H1 (cell line): ENCODE measurements at regions not wholly inside any gene's neighbourhood (a gene's known extent, or its start where the extent isn't known, plus 50 kb on each side); places are given as distances from the start of the nearest gene placed in this dataset.

ENCODE experiments used
- CTCF ChIA-PET: fragments of 300-600 bp; sonication (Branson Sonifier 250); formaldehyde crosslinking; loops from one replicate; lab custom pipeline; 2021; ENCODE audit not compliant: partially characterized antibody; lab: Charles Lee
- POLR2A ChIA-PET: fragments of 300-600 bp; sonication (Branson Sonifier 250); formaldehyde crosslinking; loops from one replicate; lab custom pipeline; 2021; ENCODE audit warnings: inconsistent platforms; ENCODE audit not compliant: partially characterized antibody; lab: Charles Lee
- DNase-seq, 2 experiments: peaks; one replicate each; pipeline versions ENCODE4 v3.0.0 to v3.0.0-alpha.2; 2010 to 2022; ENCODE audit warnings: low spot score in 2 of 2, low read depth in 1 of 2, mixed read lengths in 1 of 2
- FAIRE-seq: peaks from 2 replicates; lab custom pipeline; 2011; peaks lifted over from hg19 to GRCh38; lab: Jason Lieb, UNC
- H2AFZ ChIP-seq: 2 replicates; pipeline ENCODE4 v1.8.1; 2012; ENCODE audit warnings: low read length, inconsistent platforms
- H2AK5ac ChIP-seq: 2 replicates; pipeline ENCODE4 v1.6.1; 2013; ENCODE audit warnings: low read depth, low read length
- H2BK120ac ChIP-seq: replicated peaks from 2 replicates; pipeline ENCODE3; 2013; ENCODE audit warnings: low read depth, low read length, inconsistent platforms
- H2BK12ac ChIP-seq: 2 replicates; pipeline ENCODE4 v1.6.1; 2013; ENCODE audit warnings: low read depth, low read length
- H2BK15ac ChIP-seq: 2 replicates; pipeline ENCODE4 v1.6.1; 2013; ENCODE audit warnings: low read length
- H2BK20ac ChIP-seq: 2 replicates; pipeline ENCODE4 v1.6.1; 2013; ENCODE audit warnings: low read length
- H2BK5ac ChIP-seq: 2 replicates; pipeline ENCODE4 v1.6.1; 2013; ENCODE audit warnings: low read depth, low read length
- H3K14ac ChIP-seq: 2 replicates; pipeline ENCODE4 v1.6.1; 2013; ENCODE audit warnings: inconsistent platforms; ENCODE audit not compliant: insufficient read length
- H3K18ac ChIP-seq: 2 replicates; pipeline ENCODE4 v1.6.1; 2013; ENCODE audit warnings: low read length; ENCODE audit errors: extremely low read depth
- H3K23ac ChIP-seq: 2 replicates; pipeline ENCODE4 v1.6.1; 2013; ENCODE audit warnings: inconsistent platforms; ENCODE audit not compliant: insufficient read length
- H3K23me2 ChIP-seq: 2 replicates; pipeline ENCODE4 v1.6.1; 2013; ENCODE audit warnings: low read depth, low read length
- H3K27ac ChIP-seq: 2 replicates; pipeline ENCODE4 v1.6.1; 2011; ENCODE audit warnings: low read depth, low read length, inconsistent platforms
- H3K27me3 ChIP-seq, 4 experiments: replicated peaks in 1 of 4; 1 replicate in 1 of 4; 2 replicates in 3 of 4; pipeline versions ENCODE4 v1.6.1 to v1.8.1; 2011 to 2013; ENCODE audit warnings: low read length in 3 of 4, mild to moderate bottlenecking in 3 of 4, inconsistent platforms in 2 of 4, mixed read lengths in 2 of 4, moderate library complexity in 1 of 4; ENCODE audit not compliant: control insufficient read depth in 3 of 4, insufficient read depth in 3 of 4; ENCODE audit errors: extremely low read depth in 1 of 4
- H3K36me3 ChIP-seq, 4 experiments: 2 replicates each; pipeline versions ENCODE4 v1.6.1 to v1.8.1; 2011 to 2013; ENCODE audit warnings: mild to moderate bottlenecking in 4 of 4, low read length in 3 of 4, moderate library complexity in 2 of 4, control low read depth in 1 of 4, inconsistent platforms in 1 of 4; ENCODE audit not compliant: insufficient read depth in 4 of 4, control insufficient read depth in 2 of 4
- H3K4ac ChIP-seq: replicated peaks from 2 replicates; pipeline ENCODE3; 2013; ENCODE audit warnings: low read length, low read depth, mixed read lengths, inconsistent platforms; ENCODE audit not compliant: insufficient read length
- H3K4me1 ChIP-seq, 4 experiments: replicated peaks in 1 of 4; 1 replicate in 1 of 4; 2 replicates in 3 of 4; pipeline versions ENCODE4 v1.6.1 to v1.8.1; 2011 to 2013; ENCODE audit warnings: low read length in 3 of 4, inconsistent platforms in 2 of 4, mixed read lengths in 1 of 4; ENCODE audit not compliant: insufficient read depth in 4 of 4, control insufficient read depth in 3 of 4
- H3K4me2 ChIP-seq, 2 experiments: 2 replicates each; pipeline versions ENCODE4 v1.6.1 to v1.8.1; 2011 to 2013; ENCODE audit warnings: low read depth in 2 of 2, low read length in 2 of 2, control low read depth in 1 of 2, inconsistent platforms in 1 of 2, mild to moderate bottlenecking in 1 of 2; ENCODE audit not compliant: insufficient read depth in 1 of 2
- H3K4me3 ChIP-seq, 4 experiments: fragments of 200-600, 300-600 bp in 1 of 4; sonication (generic), shearing (Covaris generic), sonication (Bioruptor Twin) in 1 of 4; 2 replicates each; pipeline versions ENCODE4 v1.5.1 to v1.8.1; 2011 to 2016; ENCODE audit warnings: low read length in 4 of 4, low read depth in 3 of 4, control low read depth in 2 of 4, inconsistent platforms in 2 of 4, mild to moderate bottlenecking in 2 of 4, mixed read lengths in 1 of 4, moderate library complexity in 1 of 4; ENCODE audit not compliant: insufficient read depth in 2 of 4; ENCODE audit errors: extremely low read depth in 1 of 4
- H3K56ac ChIP-seq: replicated peaks from 2 replicates; pipeline ENCODE3; 2013; ENCODE audit warnings: low read depth, mild to moderate bottlenecking, mixed read lengths, low read length, inconsistent platforms; ENCODE audit not compliant: insufficient read length
- H3K79me1 ChIP-seq: 2 replicates; pipeline ENCODE4 v1.6.1; 2013; ENCODE audit warnings: low read depth, low read length, control low read depth
- H3K79me2 ChIP-seq, 2 experiments: 2 replicates each; pipeline versions ENCODE4 v1.6.1 to v1.8.1; 2012 to 2013; ENCODE audit warnings: low read length in 2 of 2, mild to moderate bottlenecking in 2 of 2, inconsistent platforms in 1 of 2; ENCODE audit not compliant: insufficient read depth in 2 of 2, control insufficient read depth in 1 of 2
- H3K9ac ChIP-seq, 4 experiments: replicated peaks in 1 of 4; 1 replicate in 1 of 4; 2 replicates in 3 of 4; pipeline versions ENCODE4 v1.6.1 to v1.8.1; 2011 to 2013; ENCODE audit warnings: low read depth in 3 of 4, low read length in 3 of 4, control low read depth in 2 of 4, mild to moderate bottlenecking in 2 of 4, moderate library complexity in 2 of 4, inconsistent platforms in 1 of 4; ENCODE audit errors: extremely low read depth in 1 of 4
- H3K9me3 ChIP-seq, 2 experiments: 2 replicates each; pipeline versions ENCODE4 v1.6.1 to v1.8.1; 2012 to 2013; ENCODE audit warnings: mild to moderate bottlenecking in 2 of 2, moderate library complexity in 2 of 2, control low read depth in 1 of 2, inconsistent platforms in 1 of 2, low read depth in 1 of 2, low read length in 1 of 2, mixed read lengths in 1 of 2; ENCODE audit not compliant: insufficient read depth in 2 of 2
- H4K20me1 ChIP-seq, 2 experiments: replicated peaks in 1 of 2; 2 replicates each; pipeline versions ENCODE3 to v1.8.1; 2011 to 2013; ENCODE audit warnings: inconsistent platforms in 2 of 2, low read length in 2 of 2, mild to moderate bottlenecking in 1 of 2; ENCODE audit not compliant: insufficient read depth in 2 of 2, control insufficient read depth in 1 of 2
- H4K5ac ChIP-seq: 2 replicates; pipeline ENCODE4 v1.6.1; 2013; ENCODE audit warnings: low read length, low read depth, mixed read lengths, inconsistent platforms; ENCODE audit not compliant: insufficient read length
- H4K8ac ChIP-seq: 2 replicates; pipeline ENCODE4 v1.8.0; 2013; ENCODE audit warnings: mild to moderate bottlenecking, moderate library complexity, low read length, inconsistent platforms; ENCODE audit not compliant: insufficient read depth; ENCODE audit errors: extremely low read depth
- H4K91ac ChIP-seq: replicated peaks from 2 replicates; pipeline ENCODE3; 2013; ENCODE audit warnings: low read length, mixed read lengths, inconsistent platforms; ENCODE audit not compliant: insufficient read length
- ATF2 ChIP-seq: IDR thresholded peaks from 2 replicates; pipeline ENCODE4 v1.6.1; 2012; ENCODE audit warnings: low read length, inconsistent platforms
- CBX5 ChIP-seq: fragments of 300-800, 300-1000 bp; sonication (generic); IDR thresholded peaks from 2 replicates; pipeline ENCODE4 v1.7.1; 2016; ENCODE audit warnings: antibody characterized with exemption, low read length, low read depth
- CREB1 ChIP-seq: IDR thresholded peaks from 2 replicates; pipeline ENCODE4 v1.6.1; 2012; ENCODE audit warnings: inconsistent platforms
- EGR1 ChIP-seq: IDR thresholded peaks from 2 replicates; pipeline ENCODE4 v1.6.1; 2011; ENCODE audit warnings: low read depth, low read length, borderline replicate concordance
- EP300 ChIP-seq, 2 experiments: IDR thresholded peaks; 1 replicate in 1 of 2; 2 replicates in 1 of 2; pipeline ENCODE4 v1.6.1; 2011 to 2012; ENCODE audit warnings: low read depth in 2 of 2, low read length in 2 of 2, mild to moderate bottlenecking in 2 of 2, borderline replicate concordance in 1 of 2, inconsistent platforms in 1 of 2, moderate library complexity in 1 of 2
- RFX5 ChIP-seq: IDR thresholded peaks from 2 replicates; pipeline ENCODE4 v1.6.1; 2011; ENCODE audit warnings: low read depth, low read length, improper control_type of control experiment, borderline replicate concordance
- RNF2 ChIP-seq: fragments of 200-900, 300-1000 bp; sonication (generic); IDR thresholded peaks from 2 replicates; pipeline ENCODE4 v1.7.1; 2016; ENCODE audit warnings: borderline replicate concordance, low read depth, mild to moderate bottlenecking, antibody characterized with exemption, low read length; ENCODE audit not compliant: poor library complexity, severe bottlenecking; ENCODE audit errors: missing control alignments
- SIN3A ChIP-seq, 2 experiments: IDR thresholded peaks in 1 of 2; conservative IDR thresholded peaks in 1 of 2; 2 replicates each; pipeline ENCODE4 v1.6.1; 2011 to 2012; ENCODE audit warnings: low read length in 2 of 2, improper control_type of control experiment in 1 of 2, low read depth in 1 of 2, mild to moderate bottlenecking in 1 of 2
- SP2 ChIP-seq: IDR thresholded peaks from 2 replicates; pipeline ENCODE4 v1.6.1; 2012; ENCODE audit warnings: mild to moderate bottlenecking, low read length, inconsistent platforms
- TAF7 ChIP-seq: optimal IDR thresholded peaks from 2 replicates; pipeline ENCODE3; 2011; ENCODE audit warnings: low read depth, mild to moderate bottlenecking, inconsistent platforms, low read length, moderate library complexity, borderline replicate concordance
- TCF12 ChIP-seq: IDR thresholded peaks from 2 replicates; pipeline ENCODE4 v1.6.1; 2011; ENCODE audit warnings: low read depth, mild to moderate bottlenecking, low read length
- WGBS, 2 experiments: shearing (Covaris generic) in 1 of 2; methylation state at CpG; one replicate each; pipeline versions ENCODE4 v1.1.6 to v1.1.7; 2013 to 2015; ENCODE audit warnings: low lambda C conversion rate in 2 of 2, mixed read lengths in 2 of 2, inconsistent platforms in 1 of 2, low coverage in 1 of 2, missing lambda C conversion rate in 1 of 2; ENCODE audit not compliant: insufficient replicate concordance in 2 of 2, insufficient coverage in 1 of 2, insufficient read length in 1 of 2; ENCODE audit errors: extremely low coverage in 1 of 2, missing lambda C conversion rate in 1 of 2; 5-methylcytosine and 5-hydroxymethylcytosine counted together
- TF ChIP-seq, protein P1 (sequence below): IDR thresholded peaks from 2 replicates; pipeline ENCODE4 v1.6.1; 2011; ENCODE audit warnings: low read depth, mild to moderate bottlenecking, low read length; ENCODE audit not compliant: insufficient read depth

DNA sequence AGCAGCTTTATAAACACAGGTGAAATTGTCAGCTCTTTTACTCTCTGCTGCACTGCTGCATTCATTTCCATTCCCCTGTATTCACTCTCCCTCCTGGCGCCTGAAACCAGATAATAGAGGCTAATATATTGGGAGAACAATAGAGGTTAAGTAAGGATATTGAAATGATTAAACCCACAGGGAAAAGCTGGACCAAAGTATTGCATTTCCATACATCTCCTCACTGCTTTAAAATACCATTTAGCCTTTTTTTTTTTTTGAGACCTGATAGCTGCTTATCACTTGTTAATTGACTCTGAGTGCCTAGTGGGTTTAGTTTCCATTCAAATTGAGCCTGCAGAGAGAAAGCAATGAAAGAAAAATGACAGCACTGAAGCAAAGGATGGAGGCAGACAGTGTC lies 540.5 kb upstream of the IMPG1 start:
- Histone ChIP-seq H3K27me3 (no peaks in the 10 kb centered on the region), H3K4ac (no peak overlapping the region), H3K56ac (no peak overlapping the region), H4K5ac (no peak overlapping the region), H2BK120ac (no peak overlapping the region), H3K79me2 (no peaks in the 10 kb centered on the region), H3K4me2 (no peak overlapping the region), H4K91ac (no peak overlapping the region), H3K18ac (no peak overlapping the region), H2BK15ac (no peak overlapping the region), H3K4me1 (peaks cover 0 to 2% (median 0%) of the 10 kb centered on the region in 4 experiments; a peak in 2 of 7 replicates), H2BK5ac (no peak overlapping the region), H2AFZ (no peak overlapping the region), H4K20me1 (no peaks in the 10 kb centered on the region), H3K23me2 (no peaks in the 10 kb centered on the region), H3K23ac (no peak overlapping the region), H3K4me3 (no peak overlapping the region), H3K9ac (no peak overlapping the region), H3K79me1 (no peaks in the 10 kb centered on the region), H3K27ac (no peak overlapping the region), H4K8ac (no peak overlapping the region), H3K9me3 (no peaks in the 10 kb centered on the region), H2BK12ac (no peak overlapping the region), H2BK20ac (no peak overlapping the region), H2AK5ac (no peak overlapping the region), H3K14ac (no peak overlapping the region), H3K36me3 (no peaks in the 10 kb centered on the region)
- CTCF ChIA-PET, result no interaction called here
- POLR2A ChIA-PET, result no interaction called here
- DNase-seq, result no peak
- no peak for FAIRE-seq
- WGBS, 2 experiments, result 5% methylated on average over 1 of the region's 1 CpG; no CpG with 5 or more reads in 1 of the 2 experiments
- TF ChIP-seq TAF7 (no peak), ATF2 (no peak), EGR1 (no peak), CREB1 (no peak), TCF12 (no peak), SP2 (no peak), EP300 (IDR thresholded peaks at IDR 0.05; ENCODE audit: borderline replicate concordance in 1 of 2, low read depth in 2 of 2, low read length in 2 of 2) (no peak), RFX5 (no peak), SIN3A (conservative IDR thresholded peaks at IDR 0.05 in 1 of 2, IDR thresholded peaks at IDR 0.05 in 1 of 2; ENCODE audit: low read depth in 1 of 2, low read length in 2 of 2) (no peak), RNF2 (no peak), CBX5 (no peak)
- TF ChIP-seq, protein P1, sequence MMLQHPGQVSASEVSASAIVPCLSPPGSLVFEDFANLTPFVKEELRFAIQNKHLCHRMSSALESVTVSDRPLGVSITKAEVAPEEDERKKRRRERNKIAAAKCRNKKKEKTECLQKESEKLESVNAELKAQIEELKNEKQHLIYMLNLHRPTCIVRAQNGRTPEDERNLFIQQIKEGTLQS, result no peak
